GM18520 (cell line): ENCODE measurements at regions not wholly inside any gene's neighbourhood (a gene's known extent, or its start where the extent isn't known, plus 50 kb on each side); places are given as distances from the start of the nearest gene placed in this dataset.
"Not testable (repeated sequence)": the region's sequence is repeated elsewhere in the genome, so short reads cannot be mapped to it uniquely, and the experiment has no call there.

Source experiments
- ATAC-seq: cut with Tn5 transposase; IDR thresholded peaks from one replicate; pipeline ENCODE4 v1.9.1; 2021; ENCODE audit not compliant: unreplicated experiment

DNA sequence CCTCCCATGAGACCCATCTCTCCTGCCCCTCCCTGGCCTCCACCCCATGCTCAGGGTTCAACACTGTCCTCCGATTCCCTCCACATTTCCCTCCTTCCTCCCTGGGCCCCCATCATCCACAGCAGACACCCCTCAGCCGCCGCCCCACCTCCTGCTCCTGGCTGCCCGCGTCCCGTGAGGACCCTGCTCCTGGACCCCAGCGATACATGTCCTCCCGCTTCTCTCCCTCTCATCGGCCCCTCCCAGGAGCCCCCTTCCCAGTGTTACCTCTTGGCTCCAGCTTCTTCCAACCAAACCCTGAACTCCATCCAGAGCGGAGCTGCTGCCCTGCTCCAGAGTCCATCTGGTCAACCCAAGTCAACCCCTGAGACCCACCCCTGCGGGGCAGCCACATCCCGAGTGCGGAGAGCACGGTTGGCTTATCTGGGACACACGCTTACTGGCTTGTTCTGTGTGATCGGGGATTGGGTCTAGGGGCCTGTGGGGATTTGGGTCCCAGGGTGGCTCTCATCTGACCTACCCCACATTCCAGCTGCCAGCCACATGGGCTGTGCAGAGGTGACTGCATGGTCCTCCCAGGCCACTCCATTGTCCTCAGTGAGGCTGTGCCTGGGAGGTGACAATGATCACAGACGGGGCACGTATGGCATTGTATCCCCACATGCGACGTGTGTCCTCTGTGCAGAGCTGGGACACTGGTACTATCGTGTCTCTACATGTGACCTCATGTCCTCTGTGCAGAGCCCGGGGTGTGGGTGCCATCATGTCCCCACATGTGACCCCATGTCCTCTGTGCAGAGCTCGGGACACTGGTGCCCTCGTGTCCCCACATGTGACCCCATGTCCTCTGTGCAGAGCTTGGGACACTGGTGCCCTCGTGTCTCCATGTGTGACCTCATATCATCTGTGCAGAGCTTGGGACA is 333.6 kb downstream of the ADGRD1 start:
- no peak for ATAC-seq

DNA sequence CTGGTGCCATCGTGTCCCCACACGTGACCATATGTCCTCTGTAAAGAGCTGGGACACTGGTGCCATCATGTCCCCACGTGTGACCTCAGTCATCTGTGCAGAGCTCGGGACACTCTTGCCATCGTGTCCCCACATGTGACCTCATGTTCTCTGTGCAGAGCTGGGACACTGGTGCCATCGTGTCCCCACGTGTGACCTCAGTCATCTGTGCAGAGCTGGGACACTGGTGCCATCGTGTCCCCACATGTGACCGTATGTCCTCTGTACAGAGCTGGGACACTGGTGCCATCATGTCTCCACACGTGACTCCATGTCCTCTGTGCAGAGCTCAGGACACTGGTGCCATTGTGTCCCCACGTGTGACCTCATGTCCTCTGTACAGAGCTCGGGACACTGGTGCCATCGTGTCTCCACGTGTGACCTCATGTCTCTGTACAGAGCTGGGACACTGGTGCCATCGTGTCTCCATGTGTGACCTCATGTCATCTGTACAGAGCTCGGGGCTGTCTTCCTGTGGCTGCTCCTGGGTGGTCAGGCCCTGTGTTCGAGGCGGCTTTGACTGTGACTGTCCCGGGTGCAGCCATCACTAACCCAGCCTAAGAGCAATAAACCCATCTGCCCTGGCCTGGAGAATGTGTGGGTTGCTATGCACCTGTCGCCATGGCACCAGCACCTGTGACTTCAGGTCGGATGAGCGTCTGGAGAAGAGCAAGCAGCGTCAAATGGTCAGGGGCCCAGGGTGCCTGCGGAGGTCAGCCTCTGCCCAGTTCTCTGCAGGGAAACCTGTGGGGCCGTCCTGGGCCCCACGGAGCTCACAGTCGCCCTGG is 334.4 kb downstream of the ADGRD1 start:
- ATAC-seq: no peak

DNA sequence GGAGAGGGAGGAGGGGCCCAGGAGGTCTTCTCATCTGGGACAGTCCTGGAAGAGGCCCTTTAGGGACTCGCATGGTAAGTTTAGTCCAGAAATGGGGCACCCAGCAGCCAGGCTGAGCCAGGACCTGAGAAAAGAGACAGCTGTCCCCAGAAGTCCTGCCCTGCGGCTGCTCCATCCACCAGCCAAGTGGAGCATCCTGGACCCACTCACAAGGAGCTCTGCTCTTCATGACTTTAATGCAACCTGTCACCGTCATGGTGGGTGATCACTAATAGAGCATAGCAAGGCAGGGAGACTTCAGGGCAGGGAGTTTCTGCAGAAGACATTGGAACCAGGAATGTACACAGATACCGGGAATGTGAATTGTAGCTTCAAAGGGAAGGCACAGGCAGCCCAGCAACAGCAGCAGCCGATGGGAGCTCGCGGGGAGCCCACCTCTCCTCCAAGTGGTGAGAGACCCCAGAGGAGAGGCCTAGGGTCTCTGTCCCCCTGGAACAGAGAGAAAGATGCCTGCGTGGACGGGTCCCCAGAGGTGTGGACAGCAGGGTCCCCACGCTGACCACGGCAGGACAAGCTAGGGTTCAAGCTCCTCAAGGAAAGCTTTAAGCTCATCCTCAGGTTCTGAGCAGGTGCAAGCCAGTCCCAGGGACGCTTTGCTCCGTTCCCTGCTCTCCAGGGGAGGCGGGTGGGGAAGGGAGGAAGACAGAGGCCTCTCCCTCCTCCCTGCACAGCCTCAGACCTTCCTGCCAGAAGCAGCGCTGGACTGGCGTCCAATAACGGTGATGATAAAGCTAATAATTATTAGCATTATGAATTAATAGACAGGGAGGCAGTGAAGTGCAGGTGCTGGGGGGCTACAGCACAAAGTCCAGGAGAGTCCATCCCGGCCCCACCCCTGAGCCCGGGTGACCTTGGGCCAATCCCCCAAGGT is 335.3 kb downstream of the ADGRD1 start:
- ATAC-seq: not testable (repeated sequence)

DNA sequence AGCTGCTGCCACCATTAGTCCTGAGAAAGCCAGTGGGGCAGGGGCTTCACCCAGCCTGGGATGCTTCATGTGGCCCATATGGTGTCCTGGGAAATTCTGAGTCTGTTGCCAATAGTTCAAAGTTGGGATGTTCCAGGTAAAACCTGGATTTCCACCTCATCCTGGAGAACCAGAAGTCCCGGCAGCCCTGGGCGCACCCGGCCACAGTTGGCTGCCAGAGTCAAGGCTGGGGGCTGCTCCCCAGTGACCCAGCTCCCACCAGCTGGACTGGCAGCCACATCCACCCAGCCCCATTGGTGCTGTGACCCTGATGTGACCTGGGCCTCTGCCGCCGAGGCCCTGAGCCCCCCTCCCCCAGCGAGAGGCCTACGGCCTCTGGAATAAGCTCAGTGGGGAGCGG is 336.1 kb downstream of the ADGRD1 start:
- not testable (repeated sequence) for ATAC-seq

DNA sequence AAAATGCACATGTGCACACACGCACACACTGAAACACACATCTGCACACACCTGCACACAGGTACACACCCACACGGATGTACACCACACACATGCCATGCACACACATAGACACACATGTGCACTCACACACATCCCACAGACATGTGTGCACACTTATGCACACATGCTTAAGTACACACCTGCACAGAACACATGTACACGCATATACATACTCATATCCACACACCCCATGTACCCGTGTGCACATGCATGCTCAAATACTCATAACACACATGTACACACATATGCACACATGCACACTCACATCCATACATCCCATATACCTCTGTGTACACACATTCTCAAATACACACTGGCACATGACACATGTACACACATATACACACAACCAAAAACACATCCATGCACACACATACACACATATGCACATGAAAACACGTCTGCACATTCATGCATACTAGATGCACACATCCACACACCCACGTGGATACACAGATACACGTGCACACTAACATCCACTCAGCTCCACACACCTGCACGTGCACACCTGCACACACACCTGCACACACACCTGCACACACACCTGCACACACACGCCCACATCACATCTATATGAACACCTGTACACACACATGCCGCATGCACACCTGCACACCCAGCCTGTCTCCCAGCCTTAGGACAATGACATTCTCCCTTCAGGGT is 336.7 kb downstream of the ADGRD1 start:
- no peak for ATAC-seq

DNA sequence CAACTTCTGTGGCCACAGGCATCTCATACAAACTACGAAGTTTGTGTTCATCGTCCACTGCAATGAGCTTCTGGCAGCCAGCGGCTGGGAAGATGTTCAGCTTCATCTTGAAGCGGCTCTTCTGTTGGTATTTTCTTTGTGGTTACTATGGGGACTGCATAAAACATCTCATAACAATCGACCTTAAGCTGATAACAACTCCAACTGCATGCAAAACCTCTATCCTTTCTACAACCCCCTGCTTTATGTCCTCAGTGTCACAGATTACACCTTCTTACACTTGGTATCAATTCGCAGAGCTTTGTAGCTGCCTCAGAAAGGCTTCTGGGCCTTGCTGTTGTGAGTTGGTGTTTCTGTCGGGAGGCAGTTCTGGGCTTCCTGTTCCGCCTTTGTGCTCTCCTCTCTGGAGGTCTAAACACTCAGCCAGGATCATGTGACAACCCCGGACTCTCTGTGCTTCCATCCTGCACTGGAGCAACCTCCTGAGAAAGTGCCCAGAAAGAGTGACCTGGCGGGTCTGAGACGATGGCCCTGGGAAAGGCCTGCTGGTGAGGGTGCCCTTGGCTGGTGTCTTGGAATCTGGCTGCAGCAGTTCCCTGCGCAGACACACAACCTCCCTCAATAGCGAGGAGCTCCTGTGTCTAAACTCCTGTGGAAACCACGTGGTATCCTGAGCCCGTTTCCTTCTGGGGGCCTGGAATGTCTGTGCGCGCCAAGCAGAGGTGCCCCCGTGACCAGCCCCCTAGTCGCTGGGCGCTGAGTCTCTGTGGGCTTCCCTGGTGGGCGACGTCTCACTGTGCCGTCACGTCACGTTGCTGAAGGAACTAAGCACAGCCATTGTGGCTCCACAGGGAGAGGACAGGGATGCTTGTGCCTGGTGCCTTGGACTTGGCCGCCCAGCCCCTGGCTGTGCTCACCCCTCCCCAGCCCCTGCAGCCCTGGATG is 339.6 kb downstream of the ADGRD1 start:
- not testable (repeated sequence) for ATAC-seq

DNA sequence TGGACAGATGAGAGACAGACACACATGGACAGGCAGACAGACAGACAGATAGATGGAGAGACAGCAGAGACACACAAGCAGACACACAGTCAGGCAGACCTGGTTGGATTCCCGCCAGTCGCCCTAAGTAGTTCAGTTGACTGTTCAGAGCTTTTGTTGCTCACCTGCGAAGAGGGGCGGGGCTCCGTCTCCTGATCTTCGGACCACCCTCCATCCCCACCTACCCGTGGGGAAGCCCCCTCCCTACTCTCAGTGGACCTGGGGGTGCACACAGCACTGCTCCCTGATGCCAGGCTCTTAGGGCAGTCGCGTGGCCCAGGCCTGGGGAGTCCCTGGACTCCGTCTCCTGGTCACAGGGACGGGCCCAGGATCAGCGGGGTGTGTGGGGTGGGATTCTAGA is 341.0 kb downstream of the ADGRD1 start:
- ATAC-seq: not testable (repeated sequence)

DNA sequence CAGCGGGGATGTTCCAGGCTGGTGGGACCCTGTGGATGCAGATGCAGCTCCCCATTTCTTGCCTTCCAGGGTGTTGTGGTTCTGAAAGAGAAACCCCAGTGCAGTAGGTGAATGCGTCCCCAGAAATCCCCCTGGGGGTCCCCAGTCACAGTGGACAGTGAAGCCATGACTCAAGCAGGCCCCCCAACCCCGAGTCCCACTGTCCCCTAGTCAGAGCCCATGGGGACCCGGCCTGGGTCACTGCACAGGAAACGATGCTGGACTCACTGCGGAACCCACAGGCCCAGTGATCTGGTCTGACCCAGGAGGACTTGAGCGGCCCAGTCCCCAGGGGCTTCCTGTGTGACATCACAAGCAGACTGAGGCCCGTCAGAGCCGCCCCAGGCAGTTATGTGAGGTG is 341.4 kb downstream of the ADGRD1 start:
- ATAC-seq: not testable (repeated sequence)

DNA sequence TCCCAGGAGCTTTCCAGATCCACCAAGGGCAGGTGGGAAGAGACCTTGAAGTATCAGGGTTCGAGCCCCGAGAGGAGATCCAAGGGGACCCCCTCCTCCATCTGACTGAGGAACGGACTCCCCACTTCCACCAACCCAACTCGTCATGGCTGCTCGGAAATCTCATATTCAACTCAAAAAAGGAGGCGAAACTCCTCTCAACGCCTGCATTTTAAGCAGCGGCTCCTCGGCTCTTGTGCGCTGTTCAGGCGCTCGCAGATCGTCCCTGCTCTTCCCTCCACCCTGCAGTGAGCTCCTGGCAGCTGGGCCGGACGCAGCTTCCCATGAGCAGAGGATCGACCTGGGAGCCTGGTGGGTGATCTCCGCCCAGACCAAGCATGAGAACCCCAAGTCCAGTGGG is 341.9 kb downstream of the ADGRD1 start:
- not testable (repeated sequence) for ATAC-seq

DNA sequence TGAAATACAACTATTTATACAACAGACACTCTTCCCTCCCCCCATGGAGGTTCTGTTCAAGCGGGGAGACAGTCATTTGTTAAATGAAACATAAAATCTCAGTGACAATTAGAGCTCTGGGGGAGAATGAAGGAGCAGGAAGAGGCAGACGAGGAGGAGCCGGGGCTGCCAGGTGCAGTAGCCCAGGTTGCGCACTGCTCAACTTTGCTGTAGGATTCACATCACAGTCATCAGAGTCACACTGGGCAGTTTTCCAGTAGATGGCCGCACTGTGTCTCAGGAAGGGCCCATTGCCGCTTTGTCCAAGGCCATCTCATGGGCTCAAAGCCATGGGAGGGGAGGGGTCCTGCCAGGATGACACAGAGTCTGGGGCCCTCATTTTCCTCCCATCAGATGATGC is 342.4 kb downstream of the ADGRD1 start:
- ATAC-seq: not testable (repeated sequence)

DNA sequence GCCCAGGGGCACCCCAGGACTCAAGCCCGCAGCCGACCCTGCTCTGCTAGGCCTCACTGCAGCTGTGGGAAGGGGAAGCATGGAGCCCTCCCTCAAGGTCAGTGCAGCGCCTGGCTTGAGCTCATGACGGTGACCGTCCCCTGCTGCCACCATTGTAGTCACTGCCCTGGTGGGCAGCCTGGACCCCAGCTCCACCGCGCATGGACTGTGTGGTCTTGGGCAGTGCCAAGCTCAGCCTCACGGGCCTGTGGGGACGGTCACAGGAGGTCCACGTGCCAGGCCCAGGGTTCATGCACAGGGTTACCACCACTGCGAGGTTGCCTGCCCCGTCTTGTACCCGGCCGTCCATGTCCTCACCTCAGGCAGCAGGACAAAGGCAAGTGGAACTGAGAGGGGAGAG is 342.9 kb downstream of the ADGRD1 start:
- not testable (repeated sequence) for ATAC-seq

DNA sequence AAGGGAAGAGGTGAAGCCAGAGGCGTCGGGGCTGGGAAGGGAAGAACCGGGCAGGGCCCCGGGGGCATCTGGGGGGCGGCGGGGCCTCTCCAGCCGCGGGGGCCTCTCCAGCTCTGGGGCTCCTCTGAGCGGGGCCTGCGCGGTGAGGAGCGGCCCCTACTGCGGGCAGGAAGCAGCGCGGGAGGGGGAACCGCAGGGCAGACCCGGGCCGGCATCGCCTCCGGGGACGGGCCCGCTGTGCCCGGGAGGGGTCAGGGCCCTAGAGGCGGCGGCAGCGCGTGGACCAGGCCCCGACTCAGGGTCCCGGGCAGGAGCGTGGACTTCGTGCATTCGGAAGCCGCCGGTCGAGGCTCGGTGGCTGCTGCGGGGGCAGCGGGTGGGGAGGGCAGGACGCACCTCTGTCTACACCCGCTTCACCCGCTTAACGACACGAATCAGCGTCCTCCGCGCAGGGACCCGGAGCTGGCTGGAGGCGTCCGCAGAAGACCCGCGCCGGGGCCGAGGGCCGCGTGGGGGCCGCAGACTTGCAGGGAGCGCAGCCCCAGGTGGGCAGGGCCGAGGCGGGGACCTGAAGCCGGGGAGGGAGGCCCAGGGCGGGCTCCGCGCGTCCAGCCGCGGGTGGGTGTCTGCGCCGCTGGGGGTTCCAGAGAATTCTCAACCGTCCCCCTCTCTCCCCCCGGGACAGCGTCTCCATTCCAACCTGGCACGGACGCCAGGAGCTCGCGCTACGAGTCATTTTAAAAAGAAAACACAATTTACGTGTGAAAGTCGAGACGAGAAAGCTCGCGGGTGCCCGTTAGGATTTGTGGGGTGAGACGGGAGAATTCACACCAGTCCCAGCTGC is 345.0 kb downstream of the ADGRD1 start:
- ATAC-seq: not testable (repeated sequence)

DNA sequence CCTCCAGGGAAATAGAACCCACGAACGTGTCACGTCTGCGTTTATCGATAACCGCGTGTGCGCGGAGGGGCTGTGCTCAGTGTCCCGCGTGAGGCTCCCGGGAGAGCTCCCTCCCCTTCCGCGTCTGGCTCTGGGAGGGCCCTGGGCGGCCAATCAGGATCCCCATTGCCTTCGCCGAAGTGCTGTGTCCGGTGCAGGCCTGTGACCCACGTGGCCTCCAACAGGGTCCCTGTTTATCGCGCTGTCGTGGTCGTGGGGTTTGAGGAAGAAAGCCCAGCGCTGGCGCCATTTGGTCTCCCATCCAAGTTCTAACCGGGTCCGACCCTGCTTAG is 345.6 kb downstream of the ADGRD1 start:
- ATAC-seq: not testable (repeated sequence)

DNA sequence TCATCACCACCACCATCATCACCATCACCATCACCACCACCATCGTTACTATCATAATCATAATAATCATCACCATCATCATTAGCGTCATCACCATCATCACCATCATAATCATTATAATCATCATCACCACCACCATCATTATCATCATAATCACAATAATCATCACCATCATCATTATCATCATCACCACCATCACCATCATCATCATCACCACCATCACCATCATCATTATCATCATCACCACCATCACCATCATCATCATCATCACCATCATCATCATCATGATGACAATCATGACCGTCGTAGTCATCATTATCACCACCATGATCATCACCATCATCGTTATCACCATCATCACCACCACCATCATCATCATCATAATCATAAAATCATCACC is 349.9 kb downstream of the ADGRD1 start:
- ATAC-seq: not testable (repeated sequence)

DNA sequence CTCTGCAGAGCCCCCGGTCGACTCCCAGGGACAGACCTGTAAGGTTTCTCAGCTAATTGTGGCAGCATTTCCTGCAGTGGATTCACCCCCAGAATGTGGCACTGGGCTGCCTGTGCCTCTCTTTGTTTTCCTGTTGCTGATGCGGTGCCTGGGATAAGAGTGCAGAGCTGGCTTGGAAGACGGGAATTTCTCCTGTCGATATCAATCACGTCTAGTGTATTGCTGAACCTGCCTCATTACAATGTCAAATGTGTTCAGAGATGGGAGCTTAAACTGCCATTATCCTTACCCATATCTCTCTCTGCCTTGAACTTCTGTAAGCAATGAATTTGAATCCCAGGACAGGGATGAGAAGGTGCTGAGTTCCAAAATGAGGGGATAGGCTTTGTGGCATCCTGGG is 350.9 kb downstream of the ADGRD1 start:
- not testable (repeated sequence) for ATAC-seq

DNA sequence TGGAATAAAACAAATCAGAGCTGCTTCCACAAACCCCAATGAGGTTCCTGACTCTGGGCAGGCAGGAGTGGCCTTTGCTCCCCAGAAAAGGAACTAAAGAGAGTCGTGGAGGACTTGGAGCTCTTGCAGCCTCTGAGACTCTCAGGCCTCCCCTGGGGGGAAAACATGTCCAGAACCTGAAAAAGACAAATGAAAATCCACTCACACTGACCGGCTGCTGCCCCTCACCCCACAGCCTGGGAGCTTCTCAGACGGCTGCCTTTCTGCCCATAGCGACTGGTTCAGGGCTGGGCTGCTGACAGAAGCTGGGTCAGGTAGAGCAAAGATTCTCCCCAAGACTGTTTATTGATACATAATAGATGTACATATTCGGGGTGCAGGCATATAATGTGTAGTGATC is 356.0 kb downstream of the ADGRD1 start:
- ATAC-seq: no peak

DNA sequence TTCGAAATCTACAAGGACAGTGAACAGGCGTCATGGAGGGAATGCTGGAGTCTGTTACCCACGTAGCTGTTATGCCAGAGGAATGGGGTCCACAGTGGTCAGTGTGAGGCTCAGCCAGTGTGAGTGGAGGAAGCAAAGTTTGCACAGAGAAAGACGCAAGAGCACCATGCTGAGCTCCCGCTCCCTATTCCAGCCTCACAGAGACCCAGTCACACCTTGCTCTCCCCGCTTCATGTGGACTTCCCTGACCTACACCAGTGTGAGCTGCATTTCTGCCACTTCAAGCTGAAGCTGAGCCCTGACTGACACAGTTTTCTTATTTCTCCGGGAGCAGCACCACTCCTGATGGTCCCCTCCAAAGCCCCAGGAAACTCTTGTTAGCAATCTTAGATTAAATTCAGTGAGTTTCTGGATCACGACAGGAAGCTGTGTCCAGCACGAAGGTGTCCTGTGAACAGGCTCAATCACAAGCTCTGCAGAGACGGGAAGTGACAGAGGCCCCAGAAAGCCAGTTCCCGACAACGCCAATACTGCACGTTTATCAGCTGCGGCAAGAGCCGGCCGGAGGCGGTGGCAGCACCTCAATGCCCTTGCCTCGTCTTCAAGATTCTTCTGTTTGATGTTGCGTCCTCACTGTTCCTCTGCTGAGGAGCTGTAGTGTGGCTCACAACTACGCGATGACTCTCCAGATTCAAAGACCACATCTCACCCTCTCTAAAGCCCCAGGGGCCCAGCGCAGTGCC is 356.7 kb downstream of the ADGRD1 start:
- ATAC-seq: not testable (repeated sequence)
